Muscle layer of colon (tissue), 2 donors: ENCODE measurements at regions not wholly inside any gene's neighbourhood (a gene's known extent, or its start where the extent isn't known, plus 50 kb on each side); places are given as distances from the start of the nearest gene placed in this dataset.
"Not testable (repeated sequence)": the region's sequence is repeated elsewhere in the genome, so short reads cannot be mapped to it uniquely, and the experiment has no call there.

Source experiments
- H3K27ac ChIP-seq: one replicate; pipeline ENCODE4 v1.7.0; 2013; ENCODE audit warnings: low read depth, mild to moderate bottlenecking, low read length, moderate library complexity
- H3K27me3 ChIP-seq, 2 donors: one replicate each; pipeline ENCODE4 v1.7.0; 2013; ENCODE audit warnings: low read length in 2 of 2, mild to moderate bottlenecking in 2 of 2; ENCODE audit not compliant: insufficient read depth in 2 of 2, control insufficient read depth in 1 of 2
- H3K36me3 ChIP-seq: one replicate; pipeline ENCODE4 v1.7.0; 2013; ENCODE audit warnings: mild to moderate bottlenecking, low read length; ENCODE audit not compliant: insufficient read depth
- H3K4me1 ChIP-seq: one replicate; pipeline ENCODE4 v1.7.0; 2013; ENCODE audit warnings: mild to moderate bottlenecking, low read length; ENCODE audit not compliant: insufficient read depth
- H3K4me3 ChIP-seq, 2 donors: one replicate each; pipeline ENCODE4 v1.7.0; 2013; ENCODE audit warnings: low read length in 2 of 2, low read depth in 1 of 2, mild to moderate bottlenecking in 1 of 2, moderate library complexity in 1 of 2
- H3K9ac ChIP-seq: one replicate; pipeline ENCODE4 v1.7.0; 2013; ENCODE audit warnings: low read length
- H3K9me3 ChIP-seq: one replicate; pipeline ENCODE4 v1.7.0; 2013; ENCODE audit warnings: mild to moderate bottlenecking, low read length
- donor health status: abdominal sarcoma.
- donor health status: Adenocarcinoma of cecum.

GRCh38 chr2:131722256-131722655 is 194.6 kb downstream of the CCDC74A start:
- not testable (repeated sequence) for H3K27me3 ChIP-seq, H3K36me3 ChIP-seq, H3K27ac ChIP-seq, H3K4me1 ChIP-seq, H3K9me3 ChIP-seq, H3K9ac ChIP-seq, H3K4me3 ChIP-seq

- Histone ChIP-seq H3K9me3 (no peaks in the 10 kb centered on the region), H3K27me3 (no peaks in the 10 kb centered on the region), H3K4me1 (no peaks in the 10 kb centered on the region), H3K4me3 (no peak overlapping the region), H3K27ac (no peak overlapping the region), H3K9ac (no peak overlapping the region), H3K36me3 (no peaks in the 10 kb centered on the region)
These were observed 196.3 kb downstream of the CCDC74A start for GRCh38 chr2:131724019-131724418.

GRCh38 chr2:131728451-131728850 is 200.8 kb downstream of the CCDC74A start:
- H3K4me1 ChIP-seq, H3K27ac ChIP-seq, H3K9ac ChIP-seq, H3K36me3 ChIP-seq, H3K27me3 ChIP-seq, H3K9me3 ChIP-seq, H3K4me3 ChIP-seq: not testable (repeated sequence)

- not testable (repeated sequence) for H3K27ac ChIP-seq, H3K4me3 ChIP-seq, H3K27me3 ChIP-seq, H3K9ac ChIP-seq, H3K9me3 ChIP-seq, H3K36me3 ChIP-seq, H3K4me1 ChIP-seq
These were observed 205.8 kb downstream of the CCDC74A start for GRCh38 chr2:131733530-131733929.

- not testable (repeated sequence) for H3K4me3 ChIP-seq, H3K36me3 ChIP-seq, H3K27me3 ChIP-seq, H3K27ac ChIP-seq, H3K9ac ChIP-seq, H3K4me1 ChIP-seq, H3K9me3 ChIP-seq
These were observed 208.7 kb downstream of the CCDC74A start for GRCh38 chr2:131736406-131736805.

- H3K9ac ChIP-seq, H3K4me1 ChIP-seq, H3K4me3 ChIP-seq, H3K36me3 ChIP-seq, H3K27me3 ChIP-seq, H3K27ac ChIP-seq, H3K9me3 ChIP-seq: not testable (repeated sequence)
These were observed 210.8 kb downstream of the CCDC74A start for GRCh38 chr2:131738533-131738932.

- not testable (repeated sequence) for H3K9ac ChIP-seq, H3K27ac ChIP-seq, H3K4me3 ChIP-seq, H3K4me1 ChIP-seq, H3K27me3 ChIP-seq, H3K9me3 ChIP-seq, H3K36me3 ChIP-seq
These were observed 211.3 kb downstream of the CCDC74A start for GRCh38 chr2:131738996-131739434.

GRCh38 chr2:131753640-131754561 is 226.2 kb downstream of the CCDC74A start:
- Histone ChIP-seq H3K9ac (no peak overlapping the region), H3K36me3 (no peaks in the 10 kb centered on the region)

GRCh38 chr2:131754929-131755720 is 227.4 kb downstream of the CCDC74A start:
- no peaks in the 10 kb centered on the region for H3K9me3 ChIP-seq
- no peaks in the 10 kb centered on the region for H3K27me3 ChIP-seq
- no peak overlapping the region for H3K4me3 ChIP-seq
- no peak overlapping the region for H3K9ac ChIP-seq
- H3K4me1 ChIP-seq: no peaks in the 10 kb centered on the region
- H3K27ac ChIP-seq: no peak overlapping the region
- H3K36me3 ChIP-seq: no peaks in the 10 kb centered on the region

More at GRCh38 chr2:131753640-131754561, 226.2 kb downstream of the CCDC74A start:
- Histone ChIP-seq H3K4me3 (no peak overlapping the region), H3K9me3 (no peaks in the 10 kb centered on the region), H3K4me1 (no peaks in the 10 kb centered on the region), H3K27ac (no peak overlapping the region), H3K27me3 (no peaks in the 10 kb centered on the region)

- H3K9me3 ChIP-seq: no peaks in the 10 kb centered on the region
- H3K27ac ChIP-seq: no peak overlapping the region
- H3K4me1 ChIP-seq: no peaks in the 10 kb centered on the region
- H3K27me3 ChIP-seq: no peaks in the 10 kb centered on the region
- H3K9ac ChIP-seq: no peak overlapping the region
- H3K36me3 ChIP-seq: no peaks in the 10 kb centered on the region
- no peak overlapping the region for H3K4me3 ChIP-seq
These were observed 228.6 kb downstream of the CCDC74A start for GRCh38 chr2:131756141-131756907.

- H3K27ac ChIP-seq, H3K27me3 ChIP-seq, H3K9ac ChIP-seq, H3K4me3 ChIP-seq, H3K4me1 ChIP-seq, H3K36me3 ChIP-seq, H3K9me3 ChIP-seq: not testable (repeated sequence)
These were observed 231.3 kb downstream of the CCDC74A start for GRCh38 chr2:131758941-131759340.
